HCT116 (cell line): ENCODE measurements at regions not wholly inside any gene's neighbourhood (a gene's known extent, or its start where the extent isn't known, plus 50 kb on each side); places are given as distances from the start of the nearest gene placed in this dataset.

Experiments
- ATAC-seq: fragments of 200-7000 bp; cut with Tn5 transposase; 2 replicates; pipeline ENCODE4 v1.9.1; 2020; ENCODE audit warnings: mild to moderate bottlenecking, moderate library complexity
- BruUV-seq: library from RNA; stranded (reverse); fragments of 400-500 nt; replicated peaks from 2 replicates; lab custom pipeline; 2021; lab: Mats Ljungman, UMichigan
- CTCF ChIA-PET: fragments of 300-600 bp; sonication (Branson Sonifier 250); formaldehyde crosslinking; loops from one replicate; lab custom pipeline; 2021; ENCODE audit warnings: antibody characterized with exemption; lab: Charles Lee
- POLR2A ChIA-PET: fragments of 300-600, 350-600 bp; sonication (Branson Sonifier 250); formaldehyde crosslinking; loops from one replicate; lab custom pipeline; 2021; ENCODE audit warnings: antibody characterized with exemption; lab: Charles Lee
- RAD21 ChIA-PET, 2 experiments: fragments of 300-600 bp; sonication (Branson Sonifier 250); formaldehyde crosslinking; loops; one replicate each; lab custom pipeline; 2023; ENCODE audit warnings: low total read pairs in 2 of 2; ENCODE audit not compliant: uncharacterized antibody in 2 of 2, unreplicated experiment in 2 of 2, low non-redundant PET in 1 of 2; lab: Charles Lee
- DNase-seq: peaks from one replicate; pipeline ENCODE4 v3.0.0-alpha.2; 2010; ENCODE audit warnings: low read depth, low spot score
- H2AFZ ChIP-seq: fragments of 200-600 bp; shearing (Covaris generic), sonication (generic); 2 replicates; pipeline ENCODE4 v1.6.1; 2017; ENCODE audit warnings: low read depth, mixed run types, mixed read lengths, antibody characterized with exemption, low read length; ENCODE audit not compliant: poor library complexity, severe bottlenecking
- H3K27ac ChIP-seq: 2 replicates; pipeline ENCODE4 v1.5.1; 2012; ENCODE audit warnings: low read depth, low read length
- H3K27me3 ChIP-seq: fragments of 200-600 bp; sonication (generic); 2 replicates; pipeline ENCODE4 v1.6.1; 2016; ENCODE audit warnings: mixed run types, low read length, mixed read lengths; ENCODE audit not compliant: insufficient read depth
- H3K36me3 ChIP-seq, 2 experiments: fragments of 200-500 bp in 1 of 2; fragments of 200-600 bp in 1 of 2; sonication (Bioruptor generic) in 1 of 2; sonication (generic) in 1 of 2; 2 replicates each; pipeline versions ENCODE4 v1.5.1 to v1.6.1; 2014 to 2016; ENCODE audit warnings: low read length in 2 of 2, inconsistent platforms in 1 of 2, mixed read lengths in 1 of 2, mixed run types in 1 of 2; ENCODE audit not compliant: insufficient read depth in 2 of 2, control insufficient read depth in 1 of 2
- H3K4me1 ChIP-seq, 2 experiments: fragments of 200-600 bp in 1 of 2; sonication (generic) in 1 of 2; 2 replicates each; pipeline versions ENCODE4 v1.5.1 to v1.6.1; 2012 to 2017; ENCODE audit warnings: low read length in 2 of 2, inconsistent platforms in 1 of 2, mild to moderate bottlenecking in 1 of 2, mixed read lengths in 1 of 2, mixed run types in 1 of 2, moderate library complexity in 1 of 2; ENCODE audit not compliant: insufficient read depth in 2 of 2, control insufficient read depth in 1 of 2
- H3K4me2 ChIP-seq: fragments of 200-600 bp; sonication (generic); 2 replicates; pipeline ENCODE4 v1.6.1; 2017; ENCODE audit warnings: mixed run types, low read length, mixed read lengths
- H3K4me3 ChIP-seq, 2 experiments: fragments of 200-600 bp in 1 of 2; sonication (generic) in 1 of 2; replicated peaks in 1 of 2; 2 replicates each; pipeline ENCODE4 v1.5.1; 2011 to 2016; ENCODE audit warnings: low read length in 2 of 2, control low read depth in 1 of 2, low read depth in 1 of 2, mild to moderate bottlenecking in 1 of 2, mixed read lengths in 1 of 2, mixed run types in 1 of 2
- H3K79me2 ChIP-seq: fragments of 200-600 bp; sonication (generic); 2 replicates; pipeline ENCODE4 v1.6.1; 2017; ENCODE audit warnings: mild to moderate bottlenecking, mixed run types, low read length, moderate library complexity, mixed read lengths; ENCODE audit not compliant: insufficient read depth
- H3K9ac ChIP-seq: fragments of 200-600 bp; sonication (generic); 2 replicates; pipeline ENCODE4 v1.6.1; 2016; ENCODE audit warnings: low read length, mixed read lengths
- H3K9me2 ChIP-seq: fragments of 200-600 bp; sonication (generic), shearing (Covaris generic); 2 replicates; pipeline ENCODE4 v1.6.1; 2017; ENCODE audit warnings: mixed run types, mild to moderate bottlenecking, moderate library complexity; ENCODE audit not compliant: insufficient read depth
- H3K9me3 ChIP-seq, 2 experiments: fragments of 200-500 bp in 1 of 2; fragments of 200-600 bp in 1 of 2; sonication (Bioruptor generic) in 1 of 2; sonication (generic) in 1 of 2; 2 replicates each; pipeline ENCODE4 v1.6.1; 2014 to 2017; ENCODE audit warnings: low read length in 2 of 2, mixed read lengths in 2 of 2, inconsistent platforms in 1 of 2, low read depth in 1 of 2, mild to moderate bottlenecking in 1 of 2, mixed run types in 1 of 2, moderate library complexity in 1 of 2; ENCODE audit not compliant: control insufficient read depth in 1 of 2, insufficient read depth in 1 of 2
- H4K20me1 ChIP-seq: fragments of 200-600 bp; sonication (generic), shearing (Covaris generic); 2 replicates; pipeline ENCODE4 v1.6.1; 2017; ENCODE audit warnings: mixed run types, mild to moderate bottlenecking, moderate library complexity; ENCODE audit not compliant: insufficient read depth
- CBX3 ChIP-seq: IDR thresholded peaks from 2 replicates; pipeline ENCODE4 v1.6.1; 2012; ENCODE audit warnings: low read depth
- CEBPB ChIP-seq: IDR thresholded peaks from 2 replicates; pipeline ENCODE4 v1.6.1; 2012; ENCODE audit warnings: low read depth
- EGR1 ChIP-seq: IDR thresholded peaks from 2 replicates; pipeline ENCODE4 v1.6.1; 2012; ENCODE audit warnings: low read depth
- ELF1 ChIP-seq: IDR thresholded peaks from 2 replicates; pipeline ENCODE4 v1.6.1; 2012; ENCODE audit warnings: low read depth, borderline replicate concordance
- EZH2 ChIP-seq: fragments of 200-600 bp; sonication (generic); IDR thresholded peaks from 2 replicates; pipeline ENCODE4 v1.6.1; 2017; ENCODE audit warnings: antibody characterized with exemption, mixed run types
- EZH2phosphoT487 ChIP-seq: fragments of 200-600 bp; IDR thresholded peaks from 2 replicates; pipeline ENCODE4 v1.6.1; 2018; ENCODE audit warnings: antibody characterized with exemption, borderline replicate concordance
- JUND ChIP-seq: IDR thresholded peaks from 2 replicates; pipeline ENCODE4 v1.6.1; 2012
- POLR2A ChIP-seq: IDR thresholded peaks from 2 replicates; pipeline ENCODE4 v1.7.0; 2011; ENCODE audit warnings: borderline replicate concordance; ENCODE audit not compliant: insufficient read depth, insufficient read length; ENCODE audit errors: extremely low read depth
- POLR2AphosphoS5 ChIP-seq: IDR thresholded peaks from 2 replicates; pipeline ENCODE4 v1.6.1; 2011; ENCODE audit warnings: mild to moderate bottlenecking, low read depth, low read length, moderate library complexity
- REST ChIP-seq: IDR thresholded peaks from 2 replicates; pipeline ENCODE4 v1.6.1; 2012; ENCODE audit warnings: low read depth
- SIN3A ChIP-seq: IDR thresholded peaks from 2 replicates; pipeline ENCODE4 v1.6.1; 2012; ENCODE audit warnings: low read depth
- SP1 ChIP-seq: IDR thresholded peaks from 2 replicates; pipeline ENCODE4 v1.6.1; 2012; ENCODE audit warnings: low read depth
- SRF ChIP-seq: IDR thresholded peaks from 2 replicates; pipeline ENCODE4 v1.6.1; 2012; ENCODE audit warnings: low read depth
- TCF7L2 ChIP-seq: IDR thresholded peaks from 2 replicates; pipeline ENCODE4 v1.7.0; 2011; ENCODE audit warnings: borderline replicate concordance, inconsistent platforms; ENCODE audit not compliant: insufficient read depth, insufficient read length; ENCODE audit errors: extremely low read depth
- ZNF274 ChIP-seq: fragments of 200-500 bp; sonication (Bioruptor generic); IDR thresholded peaks from 2 replicates; pipeline ENCODE4 v1.6.1; 2014; ENCODE audit warnings: mild to moderate bottlenecking, low read depth, low read length, inconsistent platforms
- intact Hi-C: fragments of 100-400 bp; cut with micrococcal nuclease; formaldehyde crosslinking; loops from 2 replicates; pipeline ENCODE4 v1.10.0; 2022

DNA sequence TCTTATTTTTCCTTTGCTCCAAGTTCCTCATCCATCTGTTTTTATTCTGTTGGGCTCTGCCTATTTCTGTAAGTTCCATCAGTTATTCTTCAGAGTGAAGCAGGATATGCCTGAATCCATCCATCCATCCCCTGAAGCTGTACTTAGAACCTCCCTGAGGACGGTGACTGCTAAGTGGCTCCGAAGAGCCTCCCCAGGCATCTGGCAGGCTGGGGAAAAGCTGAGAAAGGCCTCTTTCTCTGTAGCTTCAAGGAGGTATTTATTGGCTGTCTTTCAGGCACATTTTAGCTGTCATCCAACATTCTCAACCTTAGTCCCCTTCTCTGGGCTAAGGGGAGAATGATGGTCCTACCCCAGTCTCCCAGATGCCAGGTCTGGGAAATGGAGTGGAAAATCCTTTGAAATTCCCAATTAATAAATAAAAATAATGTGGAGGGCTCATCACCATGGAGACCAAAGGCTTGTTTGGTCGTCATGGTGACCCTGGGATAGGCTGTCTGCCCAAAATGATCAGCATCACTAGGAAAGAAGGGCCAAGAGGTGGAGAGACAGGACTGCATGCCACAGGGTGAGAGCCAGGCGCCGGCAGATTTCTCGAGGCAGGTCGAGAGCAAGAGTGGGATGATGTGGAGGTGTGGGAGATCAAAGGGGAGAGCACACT is 82.0 kb downstream of the UBIAD1 start:
- TF ChIP-seq EZH2phosphoT487, result no peak
- TF ChIP-seq, all 23 proteins: peak for 0
- Histone ChIP-seq H3K36me3 (no peaks in the 10 kb centered on the region), H3K4me1 (no peaks in the 10 kb centered on the region), H3K9me3 (no peaks in the 10 kb centered on the region), H3K79me2 (no peaks in the 10 kb centered on the region), H3K9ac (no peak overlapping the region), H3K27ac (no peak overlapping the region), H4K20me1 (no peaks in the 10 kb centered on the region), H3K4me2 (no peak overlapping the region), H3K4me3 (no peak overlapping the region), H3K9me2 (no peaks in the 10 kb centered on the region), H2AFZ (no peak overlapping the region), H3K27me3 (0 out of 2 replicates have a peak, but pooled peaks cover 3% of the 10 kb centered on the region)
- ChIA-PET RAD21 (no interaction called here), POLR2A (no interaction called here), CTCF (interaction anchor here (3.0 kb wide), 1 partner anchor 9 kb away, joined by 14 read pairs; no protein-coding TSS in a partner anchor)
- intact Hi-C loops, result no loop called here
- no peak for DNase-seq
- no peak for ATAC-seq
- no TSS peak for BruUV-seq

GRCh38 chr1:11355559-11356475 is 82.8 kb downstream of the UBIAD1 start:
- Histone ChIP-seq H3K4me3 (no peak overlapping the region), H3K4me1 (no peaks in the 10 kb centered on the region), H3K27me3 (0 out of 2 replicates have a peak, but pooled peaks cover 3% of the 10 kb centered on the region), H2AFZ (no peak overlapping the region), H3K27ac (no peak overlapping the region), H3K9me2 (no peaks in the 10 kb centered on the region), H3K36me3 (no peaks in the 10 kb centered on the region), H4K20me1 (no peaks in the 10 kb centered on the region), H3K4me2 (no peak overlapping the region), H3K9me3 (no peaks in the 10 kb centered on the region), H3K79me2 (no peaks in the 10 kb centered on the region), H3K9ac (no peak overlapping the region)
- ATAC-seq, result no peak
- CTCF ChIA-PET, result interaction anchor here (0.6 kb wide), 1 partner anchor 9 kb away, joined by 3 read pairs; no protein-coding TSS in a partner anchor
- RAD21 ChIA-PET, result no interaction called here
- DNase-seq, result no peak
- no TSS peak for BruUV-seq
- POLR2A ChIA-PET, result no interaction called here
- intact Hi-C loops, result no loop called here
- TF ChIP-seq EZH2 (no peak), TCF7L2 (no peak), POLR2AphosphoS5 (no peak), POLR2A (no peak), JUND (no peak), EGR1 (no peak), EZH2phosphoT487 (no peak), CBX3 (no peak), SRF (no peak), SP1 (no peak), ZNF274 (no peak), REST (no peak), SIN3A (no peak), ELF1 (no peak), CEBPB (no peak)
